ENCODE measurements at regions not wholly inside any gene's neighbourhood (a gene's known extent, or its start where the extent isn't known, plus 50 kb on each side); places are given as distances from the start of the nearest gene placed in this dataset.

GRCh38 chr1:29488086-29488793 is 251.9 kb downstream of the PTPRU start:
- TF ChIP-seq CTCF (IDR thresholded peaks at IDR 0.05; ENCODE audit: insufficient read depth, low read depth, low read length) = no peak
- no peak for TF ChIP-seq EZH2 (IDR thresholded peaks at IDR 0.05; ENCODE audit: insufficient read depth, low read length)
